Trophoblast cell (in vitro differentiated cells and primary cell): ENCODE measurements at regions not wholly inside any gene's neighbourhood (a gene's known extent, or its start where the extent isn't known, plus 50 kb on each side); places are given as distances from the start of the nearest gene placed in this dataset.
"Not testable (repeated sequence)": the region's sequence is repeated elsewhere in the genome, so short reads cannot be mapped to it uniquely, and the experiment has no call there.

ENCODE experiments used
- DNase-seq, 2 donors: peaks; one replicate each; pipeline ENCODE4 v3.0.0-alpha.2; 2016
- H2AFZ ChIP-seq: 2 replicates; pipeline ENCODE4 v1.6.1; 2013; ENCODE audit warnings: low read length, moderate library complexity, mild to moderate bottlenecking; ENCODE audit not compliant: insufficient read depth, poor library complexity
- H2AK5ac ChIP-seq: 2 replicates; pipeline ENCODE4 v1.6.1; 2013; ENCODE audit warnings: mild to moderate bottlenecking, low read length
- H2BK120ac ChIP-seq: 2 replicates; pipeline ENCODE4 v1.6.1; 2013; ENCODE audit warnings: low read length, mild to moderate bottlenecking, moderate library complexity; ENCODE audit not compliant: insufficient read depth, poor library complexity
- H2BK12ac ChIP-seq: 2 replicates; pipeline ENCODE4 v1.6.1; 2013; ENCODE audit warnings: mild to moderate bottlenecking, low read length, moderate library complexity
- H2BK5ac ChIP-seq: 2 replicates; pipeline ENCODE4 v1.6.1; 2013; ENCODE audit warnings: low read length, low read depth, moderate library complexity, mild to moderate bottlenecking; ENCODE audit not compliant: poor library complexity
- H3K14ac ChIP-seq: 2 replicates; pipeline ENCODE4 v1.6.1; 2013; ENCODE audit warnings: mild to moderate bottlenecking, low read length
- H3K18ac ChIP-seq: 2 replicates; pipeline ENCODE4 v1.6.1; 2013; ENCODE audit warnings: mild to moderate bottlenecking, low read length
- H3K23ac ChIP-seq: 2 replicates; pipeline ENCODE4 v1.6.1; 2013; ENCODE audit warnings: low read length
- H3K27ac ChIP-seq: 2 replicates; pipeline ENCODE4 v1.5.1; 2013; ENCODE audit warnings: low read depth, mild to moderate bottlenecking, inconsistent platforms, low read length, moderate library complexity
- H3K27me3 ChIP-seq: 2 replicates; pipeline ENCODE4 v1.6.1; 2013; ENCODE audit warnings: inconsistent platforms, mild to moderate bottlenecking, low read length, moderate library complexity; ENCODE audit not compliant: insufficient read depth
- H3K36me3 ChIP-seq, 2 experiments: 1 replicate in 1 of 2; 2 replicates in 1 of 2; pipeline ENCODE4 v1.6.1; 2013; ENCODE audit warnings: low read length in 2 of 2, mild to moderate bottlenecking in 2 of 2, moderate library complexity in 1 of 2; ENCODE audit not compliant: insufficient read depth in 2 of 2, control insufficient read depth in 1 of 2
- H3K4ac ChIP-seq: 2 replicates; pipeline ENCODE4 v1.6.1; 2013; ENCODE audit warnings: low read depth, mild to moderate bottlenecking, low read length, moderate library complexity
- H3K4me1 ChIP-seq, 2 experiments: 1 replicate in 1 of 2; 2 replicates in 1 of 2; pipeline ENCODE4 v1.6.1; 2013; ENCODE audit warnings: low read length in 2 of 2, mild to moderate bottlenecking in 2 of 2, moderate library complexity in 1 of 2; ENCODE audit not compliant: insufficient read depth in 2 of 2, control insufficient read depth in 1 of 2
- H3K4me2 ChIP-seq: 2 replicates; pipeline ENCODE4 v1.6.1; 2013; ENCODE audit warnings: inconsistent platforms, mild to moderate bottlenecking, low read length, moderate library complexity
- H3K4me3 ChIP-seq: 2 replicates; pipeline ENCODE4 v1.5.1; 2013; ENCODE audit warnings: mild to moderate bottlenecking, low read depth, low read length, inconsistent platforms
- H3K79me1 ChIP-seq: one replicate; pipeline ENCODE4 v1.6.1; 2013; ENCODE audit warnings: low read length
- H3K79me2 ChIP-seq: 2 replicates; pipeline ENCODE4 v1.6.1; 2013; ENCODE audit warnings: low read length, mild to moderate bottlenecking; ENCODE audit not compliant: control insufficient read depth, insufficient read depth, poor library complexity
- H3K9ac ChIP-seq: 2 replicates; pipeline ENCODE4 v1.6.1; 2013; ENCODE audit warnings: mild to moderate bottlenecking, low read length
- H3K9me3 ChIP-seq: 2 replicates; pipeline ENCODE4 v1.6.1; 2013; ENCODE audit warnings: low read depth, mild to moderate bottlenecking, control low read depth, inconsistent platforms, low read length; ENCODE audit not compliant: insufficient read depth
- H4K12ac ChIP-seq: 2 replicates; pipeline ENCODE4 v1.6.1; 2013; ENCODE audit warnings: low read depth, mild to moderate bottlenecking, low read length, moderate library complexity
- H4K8ac ChIP-seq: 2 replicates; pipeline ENCODE4 v1.6.1; 2013; ENCODE audit warnings: low read depth, mild to moderate bottlenecking, low read length, moderate library complexity
- H4K91ac ChIP-seq: one replicate; pipeline ENCODE4 v1.6.1; 2013; ENCODE audit warnings: low read depth, mild to moderate bottlenecking, low read length, moderate library complexity
- whole genome bisulfite sequencing: extraction: QIAGEN DNeasy Blood & Tissue Kit; methylation state at CpG from one replicate; pipeline ENCODE4 v1.1.7; 2013; ENCODE audit warnings: missing lambda C conversion rate; ENCODE audit not compliant: insufficient read length, insufficient coverage; ENCODE audit errors: extremely low coverage; 5-methylcytosine and 5-hydroxymethylcytosine counted together

- not testable (repeated sequence) for H2BK12ac ChIP-seq, H2BK5ac ChIP-seq, H3K4me2 ChIP-seq, H4K8ac ChIP-seq, DNase-seq, H4K91ac ChIP-seq, H3K27ac ChIP-seq, H3K18ac ChIP-seq, H3K9ac ChIP-seq, H3K23ac ChIP-seq, H3K79me2 ChIP-seq, H3K4ac ChIP-seq, H2AK5ac ChIP-seq, H4K12ac ChIP-seq, H3K9me3 ChIP-seq, H3K27me3 ChIP-seq, H3K4me3 ChIP-seq, H3K4me1 ChIP-seq, H2AFZ ChIP-seq, H3K36me3 ChIP-seq, H3K14ac ChIP-seq, H3K79me1 ChIP-seq, H2BK120ac ChIP-seq
- no CpG with 5 or more reads among the region's 5 CpGs for WGBS
These were observed 169.1 kb upstream of the PRKX start for GRCh38 chrX:3882553-3882920.

GRCh38 chrX:3881898-3882552 is 168.6 kb upstream of the PRKX start:
- H4K91ac ChIP-seq, H2AFZ ChIP-seq, H3K79me1 ChIP-seq, H3K36me3 ChIP-seq, H3K23ac ChIP-seq, H3K9ac ChIP-seq, H3K79me2 ChIP-seq, H2BK12ac ChIP-seq, H3K4me1 ChIP-seq, H3K4me3 ChIP-seq, H2AK5ac ChIP-seq, DNase-seq, H3K27ac ChIP-seq, H3K4ac ChIP-seq, H3K18ac ChIP-seq, H2BK5ac ChIP-seq, H3K9me3 ChIP-seq, H4K8ac ChIP-seq, H4K12ac ChIP-seq, H3K4me2 ChIP-seq, H3K27me3 ChIP-seq, H2BK120ac ChIP-seq, H3K14ac ChIP-seq: not testable (repeated sequence)
- WGBS: no CpG with 5 or more reads among the region's 91 CpGs

DNA sequence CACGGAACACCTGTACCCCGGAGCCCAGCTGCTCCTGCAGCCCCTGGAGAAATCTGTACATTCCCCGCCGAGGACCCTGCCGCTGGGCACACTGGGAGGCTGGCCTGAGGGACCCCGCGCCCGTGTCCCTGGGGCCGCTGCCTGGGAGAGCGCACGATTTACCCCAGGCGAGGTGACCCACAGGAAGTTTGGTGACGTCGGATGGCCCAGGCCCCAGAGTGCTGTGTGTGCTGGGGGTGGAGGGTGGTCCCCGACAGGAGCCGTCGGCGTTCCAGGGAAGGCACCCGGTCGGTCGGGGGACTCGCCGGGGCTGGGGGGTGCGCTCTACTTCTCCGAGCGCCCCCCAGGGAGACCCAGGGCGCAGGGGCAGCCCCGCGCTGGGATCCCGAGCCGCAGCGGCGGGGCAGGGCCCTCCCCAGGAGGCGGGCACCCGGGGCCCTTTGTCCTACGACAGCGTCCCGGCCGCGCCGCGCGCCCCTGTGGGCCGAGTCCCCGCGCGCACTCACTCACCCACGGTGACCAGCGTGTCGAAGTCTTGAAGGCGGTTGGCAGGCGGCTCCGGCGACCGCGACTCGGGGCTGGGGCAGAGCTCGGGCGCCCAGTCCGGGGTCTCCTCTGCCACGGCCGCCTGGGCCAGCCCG is 167.9 kb upstream of the PRKX start:
- not testable (repeated sequence) for H2BK120ac ChIP-seq, H3K18ac ChIP-seq, H3K79me2 ChIP-seq, H2AFZ ChIP-seq, H3K23ac ChIP-seq, H3K9ac ChIP-seq, H3K4ac ChIP-seq, H3K79me1 ChIP-seq, H2AK5ac ChIP-seq, H3K9me3 ChIP-seq, H3K4me2 ChIP-seq, H3K4me1 ChIP-seq, H4K8ac ChIP-seq, H4K12ac ChIP-seq, H3K36me3 ChIP-seq, H4K91ac ChIP-seq, H2BK5ac ChIP-seq, H2BK12ac ChIP-seq, DNase-seq, H3K4me3 ChIP-seq, H3K27ac ChIP-seq, H3K14ac ChIP-seq, H3K27me3 ChIP-seq
- WGBS: no CpG with 5 or more reads among the region's 63 CpGs

GRCh38 chrX:3876393-3876792 is 162.9 kb upstream of the PRKX start:
- not testable (repeated sequence) for H3K9ac ChIP-seq, H3K4me2 ChIP-seq, H3K27me3 ChIP-seq, H2BK120ac ChIP-seq, H2AK5ac ChIP-seq, H3K79me1 ChIP-seq, H3K4ac ChIP-seq, H2BK12ac ChIP-seq, H3K23ac ChIP-seq, H3K4me3 ChIP-seq, H3K18ac ChIP-seq, H3K27ac ChIP-seq, H4K12ac ChIP-seq, DNase-seq, H4K8ac ChIP-seq, H4K91ac ChIP-seq, H2AFZ ChIP-seq, H3K9me3 ChIP-seq, H3K14ac ChIP-seq, H3K79me2 ChIP-seq, H3K36me3 ChIP-seq, H3K4me1 ChIP-seq, H2BK5ac ChIP-seq
- WGBS: no CpG with 5 or more reads among the region's 28 CpGs
